ENCODE measurements at regions not wholly inside any gene's neighbourhood (a gene's known extent, or its start where the extent isn't known, plus 50 kb on each side); places are given as distances from the start of the nearest gene placed in this dataset.

- Histone ChIP-seq H3K36me3 (replicated peaks) (no peaks in the 10 kb centered on the region), H3K27ac (no peak overlapping the region), H3K27me3 (replicated peaks) (no peaks in the 10 kb centered on the region), H3K4me3 (ENCODE audit: low read depth, low read length) (no peak overlapping the region)
- in situ Hi-C loops (cut with HindIII; ENCODE audit: low pct_ligation_motif_present, low sequenced_read_pairs), result no loop called here
- TF ChIP-seq, protein P1, sequence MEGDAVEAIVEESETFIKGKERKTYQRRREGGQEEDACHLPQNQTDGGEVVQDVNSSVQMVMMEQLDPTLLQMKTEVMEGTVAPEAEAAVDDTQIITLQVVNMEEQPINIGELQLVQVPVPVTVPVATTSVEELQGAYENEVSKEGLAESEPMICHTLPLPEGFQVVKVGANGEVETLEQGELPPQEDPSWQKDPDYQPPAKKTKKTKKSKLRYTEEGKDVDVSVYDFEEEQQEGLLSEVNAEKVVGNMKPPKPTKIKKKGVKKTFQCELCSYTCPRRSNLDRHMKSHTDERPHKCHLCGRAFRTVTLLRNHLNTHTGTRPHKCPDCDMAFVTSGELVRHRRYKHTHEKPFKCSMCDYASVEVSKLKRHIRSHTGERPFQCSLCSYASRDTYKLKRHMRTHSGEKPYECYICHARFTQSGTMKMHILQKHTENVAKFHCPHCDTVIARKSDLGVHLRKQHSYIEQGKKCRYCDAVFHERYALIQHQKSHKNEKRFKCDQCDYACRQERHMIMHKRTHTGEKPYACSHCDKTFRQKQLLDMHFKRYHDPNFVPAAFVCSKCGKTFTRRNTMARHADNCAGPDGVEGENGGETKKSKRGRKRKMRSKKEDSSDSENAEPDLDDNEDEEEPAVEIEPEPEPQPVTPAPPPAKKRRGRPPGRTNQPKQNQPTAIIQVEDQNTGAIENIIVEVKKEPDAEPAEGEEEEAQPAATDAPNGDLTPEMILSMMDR (IDR thresholded peaks at IDR 0.05; ENCODE audit: low read depth, low read length, missing control alignments), result no peak
- no peak for DNase-seq
Measured at GRCh38 chr7:54838175-54838910, 79.3 kb upstream of the SEC61G start.

DNA sequence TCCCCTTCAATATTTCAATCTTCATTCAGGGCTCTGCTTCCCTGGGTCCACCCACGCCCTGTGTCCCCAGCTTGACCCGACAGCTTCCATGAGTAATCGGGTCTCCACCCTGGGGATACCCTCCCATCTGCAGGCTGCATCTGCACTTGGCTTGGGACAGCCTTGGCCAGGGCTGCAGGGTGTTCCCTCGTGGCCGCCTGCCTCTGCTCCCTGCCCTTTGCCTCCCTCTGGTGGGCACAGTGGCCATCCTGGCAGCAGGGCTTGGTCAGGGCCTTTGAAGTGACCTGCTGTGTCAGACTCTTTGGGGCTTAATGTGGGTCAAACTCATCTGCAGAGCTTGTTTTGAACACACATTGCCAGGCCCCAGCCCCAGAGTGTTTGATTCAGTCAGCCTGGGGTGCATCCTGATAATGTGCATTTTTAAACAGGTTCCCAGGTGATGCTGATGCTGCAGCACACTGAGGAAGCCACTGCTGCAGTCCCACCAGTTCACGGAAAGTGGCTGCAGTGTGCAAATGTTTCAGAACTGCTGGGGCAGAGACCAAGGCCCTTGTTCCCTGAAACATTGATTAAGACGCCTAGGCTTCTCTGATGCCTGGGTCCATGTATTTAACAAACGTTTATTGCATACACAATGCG lies 80.7 kb upstream of the SEC61G start:
- Histone ChIP-seq H3K27ac (no peak overlapping the region), H3K27me3 (replicated peaks) (no peaks in the 10 kb centered on the region), H3K4me3 (ENCODE audit: low read depth, low read length) (no peak overlapping the region), H3K36me3 (replicated peaks) (no peaks in the 10 kb centered on the region)
- DNase-seq, result peak; percentile 72
- in situ Hi-C loops (cut with HindIII; ENCODE audit: low pct_ligation_motif_present, low sequenced_read_pairs), result no loop called here
- TF ChIP-seq, protein P1 (IDR thresholded peaks at IDR 0.05; ENCODE audit: low read depth, low read length, missing control alignments), result peak; percentile 91

DNA sequence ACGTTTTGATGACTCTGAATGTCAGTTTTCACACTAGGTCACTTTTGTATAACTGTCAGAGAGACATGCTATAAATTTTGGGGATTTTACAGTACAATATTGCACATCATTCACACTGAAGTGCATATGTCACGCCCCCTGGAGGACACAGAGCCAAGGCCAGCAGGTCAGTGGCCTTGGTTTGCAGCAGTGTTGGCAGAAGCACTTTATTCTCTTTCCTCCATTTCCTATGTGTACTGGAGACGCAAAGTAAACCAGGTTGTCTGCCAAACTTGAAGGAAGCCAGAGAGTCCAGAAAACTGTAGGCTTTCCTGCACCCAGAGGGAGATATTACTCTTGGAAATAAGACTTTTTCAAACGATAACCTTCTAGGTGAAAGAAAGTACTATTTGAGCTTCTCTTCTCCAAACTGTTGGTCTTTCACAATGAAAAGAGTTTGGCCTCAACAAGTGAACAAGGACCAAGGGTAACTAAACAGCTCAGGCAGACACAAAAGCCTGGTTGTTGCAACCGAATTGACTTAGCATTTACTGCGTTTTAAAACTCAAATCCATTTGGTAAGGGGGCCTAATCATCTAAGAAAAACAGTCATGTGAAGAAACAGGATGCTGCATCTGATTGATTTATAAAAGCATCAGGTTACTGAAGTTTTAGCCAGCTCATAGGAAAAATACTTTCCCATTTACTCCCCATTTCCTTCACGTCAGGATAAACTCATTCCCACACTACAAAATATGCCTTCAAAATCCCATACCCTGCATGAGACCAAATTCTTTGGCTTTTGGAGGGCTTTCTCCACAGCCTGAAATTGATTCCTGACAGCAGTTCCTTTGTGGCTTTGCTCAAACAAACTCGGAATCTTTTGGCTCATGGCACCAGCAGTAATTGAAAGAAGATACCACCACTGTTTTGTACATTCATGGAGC lies 83.0 kb upstream of the SEC61G start:
- Histone ChIP-seq H3K36me3 (replicated peaks) (no peaks in the 10 kb centered on the region), H3K27me3 (replicated peaks) (no peaks in the 10 kb centered on the region), H3K4me3 (ENCODE audit: low read depth, low read length) (no peak overlapping the region), H3K27ac (peak overlapping the region; percentile 77)
- DNase-seq, result peak; percentile 54
- TF ChIP-seq, protein P1 (IDR thresholded peaks at IDR 0.05; ENCODE audit: low read depth, low read length, missing control alignments), result peak; percentile 68
- in situ Hi-C loops (cut with HindIII; ENCODE audit: low pct_ligation_motif_present, low sequenced_read_pairs), result no loop called here

DNA sequence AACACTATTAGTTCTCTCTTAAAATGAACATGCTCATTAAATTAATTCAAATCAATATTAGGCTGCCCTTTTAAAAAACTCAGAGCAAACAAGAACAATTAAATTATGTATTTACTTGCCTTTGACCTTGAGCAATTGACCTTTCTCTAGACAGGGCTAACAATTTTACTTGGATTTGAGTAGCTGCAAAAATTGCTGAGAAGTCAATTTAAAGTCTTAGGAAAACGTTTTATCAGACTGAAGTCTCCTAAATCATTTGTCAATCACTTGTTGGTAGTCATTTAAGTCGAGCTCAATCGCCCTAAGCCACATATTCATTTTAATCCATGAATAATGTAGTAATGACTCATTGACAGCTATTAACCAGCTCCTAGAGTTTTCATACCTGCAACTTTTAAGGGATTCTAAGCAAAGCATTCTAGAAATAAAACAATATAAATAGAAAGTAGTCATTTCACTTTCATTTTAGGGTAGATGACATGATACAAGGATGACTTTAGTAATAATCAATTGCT lies 84.9 kb upstream of the SEC61G start:
- no peak for DNase-seq
- no peak overlapping the region for H3K27ac ChIP-seq
- TF ChIP-seq, protein P1 (IDR thresholded peaks at IDR 0.05; ENCODE audit: low read depth, low read length, missing control alignments), result no peak
- H3K27me3 ChIP-seq (replicated peaks), result no peaks in the 10 kb centered on the region
- no peak overlapping the region for H3K4me3 ChIP-seq (ENCODE audit: low read depth, low read length)
- H3K36me3 ChIP-seq (replicated peaks), result no peaks in the 10 kb centered on the region
- in situ Hi-C loops (cut with HindIII; ENCODE audit: low pct_ligation_motif_present, low sequenced_read_pairs), result no loop called here

DNA sequence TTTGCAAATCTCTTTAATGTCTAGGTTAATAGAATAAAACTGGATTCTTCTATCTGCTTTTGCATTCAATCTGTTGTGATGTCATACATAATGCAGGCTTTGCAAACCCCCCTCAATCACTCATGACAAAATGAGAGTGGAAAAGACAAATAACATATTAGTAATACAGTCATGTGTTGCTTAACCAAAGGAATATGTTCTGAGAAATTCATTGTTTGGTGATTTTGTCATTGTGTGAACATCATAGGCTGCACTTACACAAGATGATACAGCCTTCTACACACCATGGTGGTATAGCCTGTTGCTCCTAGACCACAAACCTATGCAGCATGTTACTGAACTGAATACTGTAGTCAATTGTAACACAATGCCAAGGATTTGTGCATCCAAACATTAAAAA lies 87.3 kb upstream of the SEC61G start:
- Histone ChIP-seq H3K4me3 (ENCODE audit: low read depth, low read length) (no peak overlapping the region), H3K27me3 (replicated peaks) (no peaks in the 10 kb centered on the region), H3K27ac (no peak overlapping the region), H3K36me3 (replicated peaks) (no peaks in the 10 kb centered on the region)
- in situ Hi-C loops (cut with HindIII; ENCODE audit: low pct_ligation_motif_present, low sequenced_read_pairs), result no loop called here
- DNase-seq, result no peak
- TF ChIP-seq, protein P1 (IDR thresholded peaks at IDR 0.05; ENCODE audit: low read depth, low read length, missing control alignments), result no peak

Measured in brain microvascular endothelial cell (primary cell).